Glomerular endothelial cell (primary cell): ENCODE measurements at regions not wholly inside any gene's neighbourhood (a gene's known extent, or its start where the extent isn't known, plus 50 kb on each side); places are given as distances from the start of the nearest gene placed in this dataset.

Experiments
- DNase-seq: peaks from one replicate; pipeline ENCODE4 v3.0.0-alpha.2; 2011; ENCODE audit warnings: low read depth, low spot score; ENCODE audit errors: extremely low read depth

GRCh38 chr12:89257340-89257739 lies 95.0 kb downstream of the DUSP6 start:
- DNase-seq: no peak

- no peak for DNase-seq
These were observed 96.2 kb downstream of the DUSP6 start for GRCh38 chr12:89256060-89256459.

- DNase-seq: no peak
These were observed 98.8 kb downstream of the DUSP6 start for GRCh38 chr12:89253488-89253887.

- no peak for DNase-seq
These were observed 100.0 kb downstream of the DUSP6 start for GRCh38 chr12:89252284-89252683.

DNA sequence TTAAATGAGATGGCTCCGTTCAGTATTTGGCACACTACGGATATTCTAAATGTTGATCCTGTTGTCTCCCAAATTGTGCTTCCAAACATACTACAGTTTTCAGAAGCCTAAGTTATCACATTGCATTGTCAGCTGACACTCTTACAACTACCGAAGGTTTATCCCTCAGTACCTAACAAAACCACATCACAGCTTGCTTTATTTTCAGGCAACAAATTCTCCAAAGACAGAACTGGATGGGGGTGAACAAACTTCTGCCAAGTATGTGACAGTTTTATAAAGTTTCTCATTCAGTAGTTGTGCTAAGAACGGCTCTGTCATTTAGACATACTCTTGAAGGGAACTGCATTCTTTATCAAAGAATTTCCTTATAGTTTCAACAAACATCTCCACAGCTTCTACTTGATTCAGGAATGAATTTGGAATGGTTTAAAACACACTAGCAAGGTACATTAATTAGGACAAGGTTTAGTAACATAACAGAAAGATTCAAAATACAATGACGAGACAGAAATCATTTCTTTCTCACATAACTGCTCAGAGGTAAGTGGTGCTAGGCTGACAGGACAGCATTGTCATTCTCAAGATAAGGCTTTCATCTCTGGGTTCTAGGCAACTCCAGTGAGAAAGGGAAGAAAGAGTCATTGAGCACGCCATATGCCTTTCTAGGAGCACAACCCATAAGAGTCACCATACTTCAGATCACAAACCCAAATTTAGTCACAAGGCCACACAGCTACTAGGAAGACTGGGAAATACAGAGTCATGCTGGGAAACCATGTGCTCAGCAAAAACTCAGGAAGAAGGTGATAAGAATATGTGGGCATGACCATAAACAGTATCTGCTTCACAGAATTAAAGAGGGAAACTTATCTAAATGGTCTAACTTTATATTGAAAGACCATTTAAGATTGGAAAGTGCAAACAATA lies 100.7 kb downstream of the DUSP6 start:
- DNase-seq: no peak

GRCh38 chr12:89250636-89251035 lies 101.7 kb downstream of the DUSP6 start:
- no peak for DNase-seq

GRCh38 chr12:89250213-89250612 lies 102.1 kb downstream of the DUSP6 start:
- DNase-seq: no peak

DNA sequence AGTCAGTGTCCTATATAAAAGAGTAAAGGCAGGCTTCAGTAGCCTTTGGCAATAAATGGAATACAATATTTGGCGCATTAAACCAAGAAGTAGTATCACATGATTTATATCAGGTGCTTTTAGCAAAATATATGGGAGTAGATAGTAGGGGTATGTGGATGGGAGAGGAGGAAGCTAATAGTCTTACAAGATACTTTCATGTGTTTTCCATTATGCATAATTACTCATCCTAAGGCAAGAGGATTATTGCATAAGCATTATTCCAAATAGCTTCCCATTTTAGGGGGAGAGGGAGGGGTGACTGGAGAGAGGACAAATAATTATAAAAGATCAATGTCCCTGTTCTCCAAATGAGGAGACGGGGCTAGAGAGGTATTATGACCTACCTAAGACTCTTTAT lies 104.3 kb downstream of the DUSP6 start:
- no peak for DNase-seq

DNA sequence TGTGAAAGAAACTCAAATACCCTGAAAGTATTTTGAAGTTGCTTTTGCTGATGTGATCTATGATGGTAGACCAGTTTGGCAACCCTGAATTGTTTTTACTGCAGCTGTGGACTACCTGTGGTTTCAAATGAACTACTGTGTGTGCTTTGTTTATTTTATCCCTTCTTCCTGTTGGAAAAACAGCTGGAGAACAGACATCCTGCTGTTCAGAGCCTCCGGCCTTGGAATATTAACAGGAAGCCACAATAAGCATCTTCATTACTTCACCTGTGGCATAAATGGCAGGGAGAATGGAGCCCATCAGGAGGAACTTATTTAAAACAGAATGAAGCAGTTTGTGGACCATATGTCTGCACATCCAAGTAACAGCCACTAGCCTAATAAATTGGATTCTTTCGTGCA lies 104.8 kb downstream of the DUSP6 start:
- no peak for DNase-seq

DNA sequence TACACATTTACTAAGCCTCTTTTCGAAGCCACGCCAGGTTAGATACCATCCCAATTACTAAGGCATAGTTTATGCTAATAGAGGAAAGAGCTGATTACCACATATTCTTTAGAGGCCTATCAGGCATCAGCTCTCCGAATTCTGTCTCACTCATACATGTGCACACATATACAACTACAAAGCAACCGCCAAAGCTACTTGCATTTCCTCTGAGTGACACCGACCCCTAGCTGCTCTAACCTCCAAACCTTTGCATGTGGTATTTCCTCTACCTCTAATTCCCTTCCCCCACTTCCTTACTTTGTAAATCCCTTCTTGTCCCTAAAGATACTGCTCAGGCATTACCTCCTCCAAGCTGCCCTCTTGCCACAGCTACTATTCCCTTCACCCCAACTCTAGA lies 107.2 kb downstream of the DUSP6 start:
- no peak for DNase-seq

DNA sequence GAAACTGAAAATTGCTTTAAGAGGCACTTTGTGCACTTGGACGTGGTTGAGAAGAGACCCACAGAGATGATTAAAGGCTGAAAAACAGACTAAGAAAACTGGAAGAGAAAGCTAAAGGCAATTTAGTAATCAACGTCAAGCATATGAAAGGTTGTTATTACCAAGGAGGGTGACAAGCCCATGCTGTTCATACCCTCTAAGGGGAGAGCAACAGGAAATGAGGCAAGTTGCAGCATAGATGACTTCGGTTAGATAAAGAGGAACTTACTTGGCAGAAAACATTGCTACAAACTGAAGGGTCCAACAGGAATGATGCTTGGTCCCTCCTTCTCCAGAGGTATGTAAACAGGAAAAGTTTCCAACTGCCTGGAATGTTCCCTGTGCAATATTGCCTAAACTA lies 107.8 kb downstream of the DUSP6 start:
- DNase-seq: no peak

DNA sequence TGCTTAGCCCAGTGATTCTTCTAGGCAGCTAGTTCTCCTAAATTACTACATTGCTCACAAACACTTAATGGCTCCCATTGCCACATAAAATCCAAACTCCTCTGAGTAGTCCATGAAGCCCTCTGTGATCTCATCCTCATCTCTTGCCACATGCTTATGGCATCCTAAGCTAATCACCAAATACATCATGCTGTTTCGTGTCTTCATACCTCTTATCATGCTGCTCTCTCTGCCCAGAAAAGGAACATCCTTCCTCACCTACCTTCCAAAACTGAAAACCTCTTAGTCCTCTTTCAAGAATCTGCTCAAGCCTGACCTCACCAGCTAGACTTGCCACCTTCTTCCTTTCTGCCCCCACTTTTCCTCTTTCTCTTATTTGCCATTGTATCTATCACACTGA lies 108.5 kb downstream of the DUSP6 start:
- DNase-seq: no peak

- DNase-seq: no peak
These were observed 112.8 kb downstream of the DUSP6 start for GRCh38 chr12:89239534-89239933.

- DNase-seq: peak; percentile 82
These were observed 113.7 kb downstream of the DUSP6 start for GRCh38 chr12:89238593-89238992.

- DNase-seq: no peak
These were observed 114.5 kb downstream of the DUSP6 start for GRCh38 chr12:89237763-89238162.

- DNase-seq: no peak
These were observed 115.4 kb downstream of the DUSP6 start for GRCh38 chr12:89236748-89237383.

GRCh38 chr12:89236237-89236636 lies 116.1 kb downstream of the DUSP6 start:
- DNase-seq: no peak

DNA sequence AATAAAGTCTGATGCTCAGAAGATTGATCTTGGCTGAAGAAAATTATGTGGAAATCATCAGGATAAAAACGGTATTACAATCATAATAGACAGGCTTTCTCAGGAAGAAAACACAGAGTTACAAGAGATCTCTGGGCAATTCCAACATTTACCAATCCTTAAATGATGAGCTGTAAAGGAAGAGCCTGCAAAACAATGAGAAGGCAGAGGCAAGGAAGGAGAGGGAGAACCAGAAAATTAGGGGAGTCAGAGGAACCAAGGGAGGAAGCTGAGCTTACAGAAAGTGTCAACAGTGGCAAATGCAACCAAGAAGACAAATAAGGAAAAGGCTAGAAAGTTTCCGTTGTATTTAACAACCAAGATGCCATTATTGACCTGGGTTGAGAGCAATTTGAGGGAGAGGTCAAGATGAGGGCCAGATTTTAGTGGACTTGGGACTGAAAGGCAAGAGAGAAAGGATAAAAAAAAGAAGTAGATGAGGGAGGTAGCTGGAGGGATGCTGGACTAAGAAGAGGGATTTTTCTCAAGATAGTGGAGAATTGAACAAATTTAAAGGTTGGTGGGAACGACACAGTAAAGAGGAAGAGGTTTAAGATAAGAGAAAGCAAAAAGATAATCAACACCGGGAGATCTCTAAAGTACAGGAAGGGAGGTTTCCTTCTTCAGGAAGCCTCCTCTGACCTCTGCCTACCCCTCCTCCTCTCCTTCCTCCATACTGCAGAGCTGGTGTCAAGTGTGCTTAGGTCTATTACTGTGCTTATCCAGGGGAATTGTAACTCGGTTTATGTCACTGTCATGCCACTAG lies 116.9 kb downstream of the DUSP6 start:
- DNase-seq: no peak

DNA sequence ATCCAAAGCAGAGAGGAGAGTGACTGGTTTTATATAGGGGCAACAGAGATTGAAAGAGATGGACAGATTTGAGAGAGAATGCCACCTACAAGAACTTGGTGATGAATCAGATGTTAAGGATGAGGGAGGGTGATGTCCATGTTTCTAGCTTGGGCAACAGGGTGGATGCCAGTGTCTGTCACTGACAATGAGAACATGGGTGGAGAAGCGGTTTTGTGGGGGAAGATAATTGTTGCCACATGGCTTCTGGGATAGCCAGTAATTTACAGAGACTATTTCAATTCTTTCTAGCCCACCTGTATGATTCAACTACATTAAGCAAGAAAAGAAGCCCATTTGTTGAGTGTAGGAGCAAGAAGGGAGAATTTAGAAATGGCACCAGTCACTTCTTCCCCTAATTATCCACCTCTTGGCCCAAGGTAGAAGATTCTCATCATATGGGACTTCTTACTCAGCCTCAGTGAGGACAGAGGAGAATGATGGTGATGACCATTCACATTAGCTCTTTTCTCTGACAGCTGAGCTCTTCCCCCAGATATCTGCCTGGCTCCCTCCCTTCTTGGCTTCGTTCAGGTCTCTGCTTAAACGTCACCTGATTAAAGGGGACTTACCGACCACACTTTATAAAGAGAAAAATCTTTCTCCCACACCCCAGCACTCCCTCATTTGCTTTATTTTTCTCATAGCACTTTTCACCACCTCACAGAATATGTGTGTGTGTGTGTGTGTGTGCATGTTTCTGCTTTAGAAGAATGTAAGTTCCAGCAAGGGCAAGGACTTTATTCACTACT lies 117.8 kb downstream of the DUSP6 start:
- no peak for DNase-seq

- no peak for DNase-seq
These were observed 120.6 kb downstream of the DUSP6 start for GRCh38 chr12:89231686-89232085.
